GM08714 (cell line): ENCODE measurements at regions not wholly inside any gene's neighbourhood (a gene's known extent, or its start where the extent isn't known, plus 50 kb on each side); places are given as distances from the start of the nearest gene placed in this dataset.

Experiments
- H3K4me3 ChIP-seq: fragments of 200-500 bp; sonication (Bioruptor generic); 2 replicates; pipeline ENCODE4 v1.5.1; 2014; ENCODE audit warnings: mild to moderate bottlenecking, low read length, inconsistent platforms
- ZNF274 ChIP-seq: IDR thresholded peaks from 2 replicates; pipeline ENCODE4 v1.6.1; 2012; ENCODE audit warnings: mild to moderate bottlenecking, low read depth, low read length

- no peak for TF ChIP-seq ZNF274
- no peak overlapping the region for H3K4me3 ChIP-seq
These were observed 76.5 kb downstream of the ZNF281 start for GRCh38 chr1:200333329-200333728.

DNA sequence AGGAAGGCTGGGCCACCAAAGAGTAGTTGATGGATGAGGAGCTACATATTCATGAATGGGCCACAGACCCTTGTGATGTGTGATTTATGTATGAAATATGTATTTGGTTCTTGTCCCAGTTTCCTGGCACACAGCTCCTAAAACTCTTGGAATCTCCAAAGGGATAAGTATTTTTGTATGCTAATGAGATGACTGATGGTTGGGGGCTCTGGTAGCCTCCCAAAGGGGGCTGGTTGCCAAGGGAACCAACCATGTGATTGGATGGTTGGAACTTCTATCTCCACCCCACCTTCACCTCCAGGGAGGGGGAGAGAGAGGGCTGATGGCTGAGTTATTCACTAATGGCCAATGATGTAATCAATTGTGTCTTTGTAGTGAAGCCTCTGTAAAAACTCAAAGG, 77.1 kb downstream of the ZNF281 start:
- H3K4me3 ChIP-seq, result no peak overlapping the region
- TF ChIP-seq ZNF274, result no peak

- no peak overlapping the region for H3K4me3 ChIP-seq
- TF ChIP-seq ZNF274, result no peak
These were observed 79.0 kb downstream of the ZNF281 start for GRCh38 chr1:200330741-200331428.

GRCh38 chr1:200329208-200329882, 80.5 kb downstream of the ZNF281 start:
- no peak overlapping the region for H3K4me3 ChIP-seq
- TF ChIP-seq ZNF274, result no peak

DNA sequence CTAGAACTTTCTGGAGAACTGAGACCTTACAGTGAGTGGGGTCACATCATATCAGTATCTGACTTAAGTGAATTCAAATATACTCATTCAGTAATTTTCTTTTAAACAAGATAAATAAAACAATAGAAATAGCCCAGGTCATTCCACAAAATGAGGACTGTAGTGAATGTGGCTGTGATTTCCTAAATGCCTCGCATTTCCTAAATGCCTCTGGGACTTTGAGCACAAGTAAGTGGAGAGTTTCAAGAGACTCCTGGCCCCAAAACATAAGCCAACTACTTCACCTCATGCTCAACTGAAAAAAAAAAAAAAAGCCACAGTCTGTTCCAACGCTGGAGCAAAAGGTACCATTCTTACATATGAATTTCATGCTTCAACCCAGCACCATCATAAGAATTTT, 81.5 kb downstream of the ZNF281 start:
- no peak for TF ChIP-seq ZNF274
- H3K4me3 ChIP-seq, result no peak overlapping the region

- TF ChIP-seq ZNF274, result no peak
These were observed 85.9 kb downstream of the ZNF281 start for GRCh38 chr1:200323856-200324400.

GRCh38 chr1:200319148-200319547, 90.7 kb downstream of the ZNF281 start:
- no peak for TF ChIP-seq ZNF274
- no peak overlapping the region for H3K4me3 ChIP-seq

More at GRCh38 chr1:200323856-200324400, 85.9 kb downstream of the ZNF281 start:
- H3K4me3 ChIP-seq, result no peak overlapping the region

- TF ChIP-seq ZNF274, result no peak
- H3K4me3 ChIP-seq, result no peak overlapping the region
These were observed 92.6 kb downstream of the ZNF281 start for GRCh38 chr1:200317236-200317635.

DNA sequence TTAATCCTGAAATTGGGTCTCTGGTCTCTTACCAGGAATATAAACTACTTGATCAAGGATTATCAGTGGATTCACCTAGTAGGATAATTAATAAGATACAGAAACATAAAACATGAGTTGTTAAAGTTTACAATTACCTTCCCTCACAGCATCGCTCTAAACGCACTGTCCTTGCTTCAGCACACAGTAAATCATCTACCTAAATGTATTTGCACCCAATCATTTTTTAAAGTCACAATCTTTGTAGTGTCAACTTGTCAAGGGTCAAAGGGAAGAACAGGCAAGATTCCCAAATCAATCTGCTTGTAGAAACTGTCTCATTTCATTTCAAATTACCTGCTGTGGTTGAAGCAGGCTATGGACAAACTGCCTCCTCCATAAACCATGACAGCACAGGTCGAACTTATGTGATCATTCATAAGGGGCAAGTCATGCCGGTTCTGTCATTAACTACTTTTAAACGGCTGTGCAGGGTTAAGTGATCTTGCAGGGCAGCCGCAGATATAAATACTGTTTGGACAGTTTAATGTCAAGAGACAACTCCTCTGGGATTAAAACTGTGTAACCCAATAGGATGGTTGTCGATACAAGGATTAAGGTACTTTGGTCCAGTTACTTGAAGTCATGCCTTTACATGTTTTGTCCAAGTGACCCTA, 93.6 kb downstream of the ZNF281 start:
- H3K4me3 ChIP-seq, result no peak overlapping the region
- no peak for TF ChIP-seq ZNF274

DNA sequence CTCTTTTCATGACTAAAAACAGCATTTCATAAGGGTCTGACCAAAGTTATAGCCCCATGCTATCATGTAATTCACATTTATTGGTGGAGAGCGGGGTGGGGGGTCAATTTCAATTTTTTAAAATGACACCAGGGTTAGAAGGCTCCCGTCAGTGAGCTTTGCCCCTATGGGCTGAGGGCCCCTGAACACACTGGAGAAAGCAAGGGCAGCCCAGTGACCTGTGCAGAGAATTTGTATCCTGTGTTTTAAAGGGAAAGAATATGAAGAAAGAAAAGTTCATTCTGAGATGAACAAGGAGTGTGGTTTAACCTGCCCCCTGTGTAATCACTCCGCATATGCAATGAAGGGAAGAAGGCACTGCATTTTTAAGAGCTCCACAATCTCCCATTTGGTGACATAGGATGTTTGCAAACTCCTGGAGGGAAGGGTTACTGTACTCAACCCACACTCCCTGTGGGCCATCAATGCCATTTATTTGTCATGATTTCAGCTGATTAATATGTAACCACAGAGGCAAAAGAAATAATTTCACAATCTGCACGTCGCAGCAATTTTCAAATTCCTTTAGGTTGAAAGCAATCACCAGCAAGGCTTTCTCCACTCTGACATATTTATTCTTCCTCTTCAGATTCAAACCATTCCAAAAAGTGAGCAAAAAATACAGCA, 95.6 kb downstream of the ZNF281 start:
- H3K4me3 ChIP-seq, result no peak overlapping the region
- TF ChIP-seq ZNF274, result no peak

- TF ChIP-seq ZNF274, result no peak
- H3K4me3 ChIP-seq, result no peak overlapping the region
These were observed 98.6 kb downstream of the ZNF281 start for GRCh38 chr1:200311256-200311655.

- no peak for TF ChIP-seq ZNF274
- no peak overlapping the region for H3K4me3 ChIP-seq
These were observed 99.0 kb downstream of the ZNF281 start for GRCh38 chr1:200310824-200311223.

DNA sequence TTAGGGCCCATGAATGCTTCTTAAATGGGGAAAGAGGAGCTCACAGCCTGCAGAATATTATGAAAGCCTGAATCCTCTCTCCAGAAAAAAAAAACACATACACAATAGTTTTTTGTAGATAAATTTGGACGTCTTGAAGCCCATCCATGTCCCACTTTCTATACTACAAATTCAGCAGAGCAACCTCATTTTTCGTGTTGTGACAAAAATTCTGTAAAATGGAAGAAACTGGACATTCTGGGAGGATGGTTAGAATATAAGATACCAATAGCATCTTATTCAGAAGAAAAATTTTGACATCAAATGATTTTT, 102.1 kb downstream of the ZNF281 start:
- no peak overlapping the region for H3K4me3 ChIP-seq
- TF ChIP-seq ZNF274, result no peak

- no peak overlapping the region; the same call in 1 of the 2 replicates for H3K4me3 ChIP-seq
- no peak for TF ChIP-seq ZNF274
These were observed 102.7 kb downstream of the ZNF281 start for GRCh38 chr1:200306944-200307754.

GRCh38 chr1:200305806-200306205, 104.0 kb downstream of the ZNF281 start:
- H3K4me3 ChIP-seq, result no peak overlapping the region
- TF ChIP-seq ZNF274, result no peak
